AG08395 (cell line): ENCODE measurements at regions not wholly inside any gene's neighbourhood (a gene's known extent, or its start where the extent isn't known, plus 50 kb on each side); places are given as distances from the start of the nearest gene placed in this dataset.

Experiments
- DNase-seq: peaks from one replicate; pipeline ENCODE4 v3.0.0; 2012; ENCODE audit warnings: mixed read lengths, low spot score

DNA sequence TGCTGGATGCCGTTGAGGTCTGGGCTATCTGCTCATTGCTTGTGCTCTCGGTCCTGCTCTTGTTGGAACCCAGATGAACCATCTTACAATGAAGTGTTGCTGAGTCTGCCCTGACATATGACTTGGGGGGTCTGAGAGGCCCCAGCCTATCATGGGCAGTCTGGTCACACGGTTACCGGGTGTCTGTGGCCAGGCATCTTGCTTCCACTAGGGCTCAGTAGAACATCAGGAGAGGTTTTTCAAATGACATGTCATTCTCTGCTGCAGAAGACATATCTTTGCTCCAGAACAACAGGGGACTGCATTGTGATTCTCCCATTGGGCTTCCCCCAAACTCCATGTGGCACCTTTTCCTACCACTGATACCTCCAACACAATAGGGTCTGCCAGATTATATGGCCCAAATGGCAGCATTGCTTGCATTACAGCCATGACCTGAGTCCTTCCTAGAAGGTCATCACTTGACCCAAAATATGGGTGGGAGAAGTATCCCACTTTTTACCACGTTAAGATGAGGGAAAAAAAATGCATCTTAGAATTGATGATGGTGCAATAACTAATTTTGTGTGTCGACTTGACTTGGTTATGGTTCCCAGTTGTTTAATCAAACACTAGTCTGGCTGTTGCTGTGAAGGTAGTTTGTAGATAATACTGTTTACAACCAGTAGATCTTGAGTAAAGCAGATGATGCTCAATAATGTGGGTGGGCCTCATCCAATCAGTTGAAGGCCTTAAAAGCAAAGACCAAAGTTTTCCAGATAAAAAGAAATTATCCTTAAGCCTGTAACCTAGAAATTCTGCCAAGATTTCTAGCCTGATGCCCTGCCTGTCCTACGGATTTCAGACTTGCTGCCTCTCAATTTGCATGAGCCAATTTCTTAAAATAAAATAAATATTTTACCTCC is 241.0 kb downstream of the QKI start:
- no peak for DNase-seq

GRCh38 chr6:163651915-163652668 is 237.6 kb downstream of the QKI start:
- DNase-seq: peak; percentile 10

DNA sequence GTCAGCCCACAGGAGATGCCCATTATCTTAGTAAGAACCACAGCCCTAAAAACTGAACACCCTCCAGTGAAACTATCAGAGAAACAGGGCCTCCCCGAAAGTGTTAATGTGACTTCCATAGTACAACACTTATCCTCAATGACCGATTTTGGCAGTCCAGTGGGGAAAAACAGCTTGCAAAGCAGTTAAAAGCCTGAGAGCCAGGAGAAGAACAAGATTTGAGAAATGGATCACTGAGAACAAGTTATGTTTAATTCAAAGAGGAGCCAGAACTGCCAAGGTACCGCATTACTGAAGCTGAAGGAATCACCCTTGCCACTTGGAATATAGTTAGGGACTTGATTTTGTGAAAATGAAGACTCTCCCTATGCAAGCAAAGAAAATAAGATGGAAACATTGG is 236.9 kb downstream of the QKI start:
- DNase-seq: no peak

GRCh38 chr6:163648868-163649267 is 234.3 kb downstream of the QKI start:
- no peak for DNase-seq

- DNase-seq: no peak
Measured at GRCh38 chr6:163647624-163648023, 233.1 kb downstream of the QKI start.

DNA sequence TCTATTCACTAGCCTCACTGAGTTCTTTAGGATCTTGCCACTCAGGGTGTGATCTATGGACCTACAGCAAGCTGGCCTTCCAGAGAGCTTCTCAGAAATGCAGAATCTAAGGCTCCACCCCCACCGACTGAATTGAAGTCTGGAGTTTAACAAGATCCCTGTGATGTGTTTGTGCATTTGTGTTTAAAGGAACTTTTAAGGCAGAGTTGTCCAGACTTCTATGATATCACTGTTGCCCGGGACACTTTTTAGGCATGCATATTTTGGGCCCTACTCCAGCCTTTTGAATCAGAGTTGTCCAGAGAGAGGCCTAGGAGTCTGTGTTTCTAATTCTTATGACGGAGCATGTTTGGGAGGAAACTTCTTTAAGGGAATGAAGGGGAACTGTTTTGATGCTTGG is 232.3 kb downstream of the QKI start:
- no peak for DNase-seq

DNA sequence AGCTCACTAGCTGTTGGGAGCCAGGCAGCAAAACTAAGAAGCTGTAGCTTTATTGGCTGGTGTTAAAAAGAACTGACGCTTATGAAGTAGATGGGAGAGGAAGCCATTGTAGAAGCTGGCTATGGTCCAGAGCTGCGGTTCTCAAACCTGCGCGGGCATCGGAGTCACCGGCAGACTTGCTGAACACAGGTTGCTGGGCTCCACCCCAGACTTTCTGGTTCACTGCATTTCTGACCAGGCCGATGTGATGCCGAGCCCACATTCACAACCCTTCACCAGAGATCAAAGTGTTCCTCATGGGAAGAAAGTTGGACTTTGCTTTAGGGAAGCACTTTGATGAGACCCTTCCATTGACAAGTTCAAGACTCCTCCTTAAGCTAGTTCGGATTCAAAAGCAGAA is 231.6 kb downstream of the QKI start:
- no peak for DNase-seq

DNA sequence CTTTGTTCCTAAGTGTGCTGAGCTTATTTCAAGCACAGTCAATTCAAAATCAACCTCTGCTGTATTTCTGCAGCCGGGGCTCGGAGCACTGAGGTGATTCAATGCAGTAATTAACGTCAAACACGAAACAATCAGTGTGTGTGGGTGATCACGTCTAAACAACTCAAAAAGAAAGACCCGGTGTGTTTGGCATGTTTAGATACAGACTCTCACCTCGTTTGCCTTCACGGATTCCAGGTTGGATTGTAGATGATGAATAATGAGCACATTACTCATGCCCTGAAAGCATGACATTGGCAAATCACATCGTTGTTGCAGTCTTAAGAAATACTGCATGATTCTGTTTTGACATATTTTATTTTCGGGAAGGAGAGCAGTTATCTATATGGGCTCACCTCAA is 231.0 kb downstream of the QKI start:
- DNase-seq: no peak

- DNase-seq: no peak
Measured at GRCh38 chr6:163643866-163644265, 229.3 kb downstream of the QKI start.

GRCh38 chr6:163641706-163642105 is 227.2 kb downstream of the QKI start:
- no peak for DNase-seq

- DNase-seq: no peak
Measured at GRCh38 chr6:163640641-163641040, 226.1 kb downstream of the QKI start.

DNA sequence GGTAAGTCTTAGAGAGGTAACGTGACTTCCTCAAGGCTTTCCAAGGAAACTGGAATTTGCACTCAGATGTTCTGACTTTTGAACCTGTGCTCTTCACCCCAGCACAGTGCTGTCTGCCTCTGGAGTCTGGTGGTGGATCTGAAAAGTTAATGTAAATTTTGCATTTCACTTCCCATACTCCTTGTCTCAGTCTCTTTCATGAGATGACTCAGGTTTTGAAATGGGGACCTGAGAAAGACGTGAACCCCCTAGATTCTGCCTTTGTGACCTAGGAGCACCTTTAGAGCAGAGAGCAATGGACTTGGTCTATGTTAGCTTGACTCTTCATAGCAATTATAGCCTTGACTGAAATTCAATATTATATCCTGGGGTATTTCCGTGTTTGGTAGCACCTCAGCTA is 223.0 kb downstream of the QKI start:
- no peak for DNase-seq

- DNase-seq: no peak
Measured at GRCh38 chr6:163635731-163636364, 221.3 kb downstream of the QKI start.

GRCh38 chr6:163635315-163635714 is 220.8 kb downstream of the QKI start:
- no peak for DNase-seq

GRCh38 chr6:163634211-163635171 is 220.0 kb downstream of the QKI start:
- no peak for DNase-seq

- DNase-seq: no peak
Measured at GRCh38 chr6:163630991-163631390, 216.5 kb downstream of the QKI start.

DNA sequence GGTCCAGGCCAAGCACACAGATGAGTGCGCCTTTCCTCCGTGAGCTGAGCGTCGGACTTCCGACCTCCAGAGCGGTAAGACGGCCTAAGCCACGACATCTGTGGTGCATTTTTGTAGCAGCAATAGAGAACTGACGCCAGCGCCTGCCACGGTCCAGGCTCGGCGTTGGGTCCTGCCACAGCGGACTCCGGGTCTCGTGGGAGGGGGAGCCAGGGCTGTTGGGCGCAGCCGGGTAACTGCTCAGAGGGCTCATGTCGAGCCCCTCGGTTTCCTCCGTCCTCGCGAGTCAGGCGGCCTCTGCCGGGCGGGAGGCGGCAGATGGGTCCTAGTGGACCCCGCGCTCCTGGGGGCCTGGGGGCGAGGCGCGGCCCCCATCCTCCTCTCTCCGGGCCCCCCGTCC is 216.1 kb downstream of the QKI start:
- DNase-seq: no peak

GRCh38 chr6:163630096-163630495 is 215.6 kb downstream of the QKI start:
- no peak for DNase-seq
